GM12878 (cell line): ENCODE measurements at regions not wholly inside any gene's neighbourhood (a gene's known extent, or its start where the extent isn't known, plus 50 kb on each side); places are given as distances from the start of the nearest gene placed in this dataset.

ENCODE experiments used
- ETV6 ChIP-seq, 2 experiments: fragments of 450-650 bp in 1 of 2; IDR thresholded peaks in 1 of 2; conservative IDR thresholded peaks in 1 of 2; 2 replicates each; pipeline ENCODE4 v1.6.1; 2014; ENCODE audit warnings: antibody characterized with exemption in 1 of 2, borderline replicate concordance in 1 of 2, low read depth in 1 of 2, mild to moderate bottlenecking in 1 of 2, moderate library complexity in 1 of 2
- NKRF ChIP-seq: fragments of 450-650 bp; conservative IDR thresholded peaks from 2 replicates; pipeline ENCODE4 v1.6.1; 2017; ENCODE audit warnings: mild to moderate bottlenecking, moderate library complexity
- SPI1 ChIP-seq: IDR thresholded peaks from 2 replicates; pipeline ENCODE4 v1.6.1; 2011; ENCODE audit warnings: low read depth, mild to moderate bottlenecking, low read length, moderate library complexity, borderline replicate concordance; ENCODE audit not compliant: insufficient read depth
- STAT3 ChIP-seq: IDR thresholded peaks from 2 replicates; pipeline ENCODE4 v1.6.1; 2011; ENCODE audit warnings: low read depth, low read length, improper control_type of control experiment
- TCF3 ChIP-seq: IDR thresholded peaks from 2 replicates; pipeline ENCODE4 v1.6.1; 2012; ENCODE audit warnings: low read depth, mild to moderate bottlenecking, low read length, borderline replicate concordance; ENCODE audit not compliant: insufficient read depth
- TF ChIP-seq, protein P1 (sequence below): fragments of 150-350 bp; IDR thresholded peaks from 2 replicates; pipeline ENCODE4 v1.6.1; 2016; ENCODE audit warnings: low read depth, low read length
- TF ChIP-seq, protein P2 (sequence below): fragments of 450-650 bp; IDR thresholded peaks from 2 replicates; pipeline ENCODE4 v1.6.1; 2016; ENCODE audit warnings: mild to moderate bottlenecking, moderate library complexity, borderline replicate concordance

GRCh38 chr3:159800434-159801155, 188.0 kb upstream of the IL12A start (continued):
- TF ChIP-seq, protein P1, sequence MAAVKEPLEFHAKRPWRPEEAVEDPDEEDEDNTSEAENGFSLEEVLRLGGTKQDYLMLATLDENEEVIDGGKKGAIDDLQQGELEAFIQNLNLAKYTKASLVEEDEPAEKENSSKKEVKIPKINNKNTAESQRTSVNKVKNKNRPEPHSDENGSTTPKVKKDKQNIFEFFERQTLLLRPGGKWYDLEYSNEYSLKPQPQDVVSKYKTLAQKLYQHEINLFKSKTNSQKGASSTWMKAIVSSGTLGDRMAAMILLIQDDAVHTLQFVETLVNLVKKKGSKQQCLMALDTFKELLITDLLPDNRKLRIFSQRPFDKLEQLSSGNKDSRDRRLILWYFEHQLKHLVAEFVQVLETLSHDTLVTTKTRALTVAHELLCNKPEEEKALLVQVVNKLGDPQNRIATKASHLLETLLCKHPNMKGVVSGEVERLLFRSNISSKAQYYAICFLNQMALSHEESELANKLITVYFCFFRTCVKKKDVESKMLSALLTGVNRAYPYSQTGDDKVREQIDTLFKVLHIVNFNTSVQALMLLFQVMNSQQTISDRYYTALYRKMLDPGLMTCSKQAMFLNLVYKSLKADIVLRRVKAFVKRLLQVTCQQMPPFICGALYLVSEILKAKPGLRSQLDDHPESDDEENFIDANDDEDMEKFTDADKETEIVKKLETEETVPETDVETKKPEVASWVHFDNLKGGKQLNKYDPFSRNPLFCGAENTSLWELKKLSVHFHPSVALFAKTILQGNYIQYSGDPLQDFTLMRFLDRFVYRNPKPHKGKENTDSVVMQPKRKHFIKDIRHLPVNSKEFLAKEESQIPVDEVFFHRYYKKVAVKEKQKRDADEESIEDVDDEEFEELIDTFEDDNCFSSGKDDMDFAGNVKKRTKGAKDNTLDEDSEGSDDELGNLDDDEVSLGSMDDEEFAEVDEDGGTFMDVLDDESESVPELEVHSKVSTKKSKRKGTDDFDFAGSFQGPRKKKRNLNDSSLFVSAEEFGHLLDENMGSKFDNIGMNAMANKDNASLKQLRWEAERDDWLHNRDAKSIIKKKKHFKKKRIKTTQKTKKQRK = no peak
- no peak for TF ChIP-seq NKRF
- no peak for TF ChIP-seq TCF3
- TF ChIP-seq STAT3 = no peak
- TF ChIP-seq, protein P2, sequence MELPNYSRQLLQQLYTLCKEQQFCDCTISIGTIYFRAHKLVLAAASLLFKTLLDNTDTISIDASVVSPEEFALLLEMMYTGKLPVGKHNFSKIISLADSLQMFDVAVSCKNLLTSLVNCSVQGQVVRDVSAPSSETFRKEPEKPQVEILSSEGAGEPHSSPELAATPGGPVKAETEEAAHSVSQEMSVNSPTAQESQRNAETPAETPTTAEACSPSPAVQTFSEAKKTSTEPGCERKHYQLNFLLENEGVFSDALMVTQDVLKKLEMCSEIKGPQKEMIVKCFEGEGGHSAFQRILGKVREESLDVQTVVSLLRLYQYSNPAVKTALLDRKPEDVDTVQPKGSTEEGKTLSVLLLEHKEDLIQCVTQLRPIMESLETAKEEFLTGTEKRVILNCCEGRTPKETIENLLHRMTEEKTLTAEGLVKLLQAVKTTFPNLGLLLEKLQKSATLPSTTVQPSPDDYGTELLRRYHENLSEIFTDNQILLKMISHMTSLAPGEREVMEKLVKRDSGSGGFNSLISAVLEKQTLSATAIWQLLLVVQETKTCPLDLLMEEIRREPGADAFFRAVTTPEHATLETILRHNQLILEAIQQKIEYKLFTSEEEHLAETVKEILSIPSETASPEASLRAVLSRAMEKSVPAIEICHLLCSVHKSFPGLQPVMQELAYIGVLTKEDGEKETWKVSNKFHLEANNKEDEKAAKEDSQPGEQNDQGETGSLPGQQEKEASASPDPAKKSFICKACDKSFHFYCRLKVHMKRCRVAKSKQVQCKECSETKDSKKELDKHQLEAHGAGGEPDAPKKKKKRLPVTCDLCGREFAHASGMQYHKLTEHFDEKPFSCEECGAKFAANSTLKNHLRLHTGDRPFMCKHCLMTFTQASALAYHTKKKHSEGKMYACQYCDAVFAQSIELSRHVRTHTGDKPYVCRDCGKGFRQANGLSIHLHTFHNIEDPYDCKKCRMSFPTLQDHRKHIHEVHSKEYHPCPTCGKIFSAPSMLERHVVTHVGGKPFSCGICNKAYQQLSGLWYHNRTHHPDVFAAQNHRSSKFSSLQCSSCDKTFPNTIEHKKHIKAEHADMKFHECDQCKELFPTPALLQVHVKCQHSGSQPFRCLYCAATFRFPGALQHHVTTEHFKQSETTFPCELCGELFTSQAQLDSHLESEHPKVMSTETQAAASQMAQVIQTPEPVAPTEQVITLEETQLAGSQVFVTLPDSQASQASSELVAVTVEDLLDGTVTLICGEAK = no peak
- TF ChIP-seq SPI1 = no peak
- no peak for TF ChIP-seq ETV6 (conservative IDR thresholded peaks at IDR 0.05 in 1 of 2, IDR thresholded peaks at IDR 0.05 in 1 of 2; ENCODE audit: borderline replicate concordance in 1 of 2, low read depth in 1 of 2)
